ENCODE measurements at regions not wholly inside any gene's neighbourhood (a gene's known extent, or its start where the extent isn't known, plus 50 kb on each side); places are given as distances from the start of the nearest gene placed in this dataset.
"Not testable (repeated sequence)": the region's sequence is repeated elsewhere in the genome, so short reads cannot be mapped to it uniquely, and the experiment has no call there.

DNA sequence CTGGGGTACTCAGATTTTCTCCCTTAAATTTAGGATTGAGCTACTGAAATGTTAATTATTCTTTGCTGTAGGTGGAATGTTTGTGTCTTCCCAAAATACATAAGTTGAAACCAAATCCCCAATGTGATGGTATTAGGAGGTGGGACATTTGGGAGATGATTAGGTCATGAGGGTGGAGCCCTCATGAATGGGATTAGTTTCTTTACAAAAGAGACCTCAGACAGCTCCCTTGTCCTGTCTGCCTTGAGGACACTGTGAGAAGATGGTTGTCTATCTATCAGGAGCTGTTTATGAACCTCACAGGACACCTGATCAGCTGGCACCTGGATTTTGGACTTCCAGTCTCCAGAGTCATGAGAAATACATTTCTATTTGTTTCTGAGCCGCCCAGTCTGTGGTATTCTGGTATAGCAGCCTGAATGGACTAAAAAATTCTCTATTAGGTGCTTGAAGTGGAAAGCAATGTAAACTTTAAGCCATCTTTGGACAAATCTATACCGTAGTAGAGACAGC is 99.2 kb upstream of the UXS1 start:
- no peak for DNase-seq (ENCODE audit: low spot score)
- TF ChIP-seq, protein P1, sequence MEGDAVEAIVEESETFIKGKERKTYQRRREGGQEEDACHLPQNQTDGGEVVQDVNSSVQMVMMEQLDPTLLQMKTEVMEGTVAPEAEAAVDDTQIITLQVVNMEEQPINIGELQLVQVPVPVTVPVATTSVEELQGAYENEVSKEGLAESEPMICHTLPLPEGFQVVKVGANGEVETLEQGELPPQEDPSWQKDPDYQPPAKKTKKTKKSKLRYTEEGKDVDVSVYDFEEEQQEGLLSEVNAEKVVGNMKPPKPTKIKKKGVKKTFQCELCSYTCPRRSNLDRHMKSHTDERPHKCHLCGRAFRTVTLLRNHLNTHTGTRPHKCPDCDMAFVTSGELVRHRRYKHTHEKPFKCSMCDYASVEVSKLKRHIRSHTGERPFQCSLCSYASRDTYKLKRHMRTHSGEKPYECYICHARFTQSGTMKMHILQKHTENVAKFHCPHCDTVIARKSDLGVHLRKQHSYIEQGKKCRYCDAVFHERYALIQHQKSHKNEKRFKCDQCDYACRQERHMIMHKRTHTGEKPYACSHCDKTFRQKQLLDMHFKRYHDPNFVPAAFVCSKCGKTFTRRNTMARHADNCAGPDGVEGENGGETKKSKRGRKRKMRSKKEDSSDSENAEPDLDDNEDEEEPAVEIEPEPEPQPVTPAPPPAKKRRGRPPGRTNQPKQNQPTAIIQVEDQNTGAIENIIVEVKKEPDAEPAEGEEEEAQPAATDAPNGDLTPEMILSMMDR (IDR thresholded peaks at IDR 0.05) = no peak
- ATAC-seq (ENCODE audit: low FRiP score) = no peak

DNA sequence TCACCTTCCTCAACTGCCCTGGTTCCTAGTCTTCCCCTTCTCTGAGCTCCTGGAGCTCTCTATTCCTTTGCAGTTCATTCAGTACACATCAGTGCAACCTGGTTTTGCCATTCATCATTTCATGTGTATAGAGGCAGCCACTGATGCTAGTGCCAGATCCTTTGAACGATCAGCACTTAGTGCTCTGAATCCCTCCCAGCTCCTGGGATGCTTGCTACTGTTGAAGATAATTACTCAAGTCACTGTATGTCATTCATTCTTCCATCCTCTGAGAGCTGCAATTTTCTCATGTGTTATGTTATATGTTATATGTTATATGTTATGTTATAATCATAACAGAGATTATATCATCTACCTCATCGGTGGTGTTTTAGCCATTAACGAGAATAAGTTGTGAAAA is 98.5 kb upstream of the UXS1 start:
- TF ChIP-seq, protein P1 (IDR thresholded peaks at IDR 0.05) = no peak
- no peak for DNase-seq (ENCODE audit: low spot score)

DNA sequence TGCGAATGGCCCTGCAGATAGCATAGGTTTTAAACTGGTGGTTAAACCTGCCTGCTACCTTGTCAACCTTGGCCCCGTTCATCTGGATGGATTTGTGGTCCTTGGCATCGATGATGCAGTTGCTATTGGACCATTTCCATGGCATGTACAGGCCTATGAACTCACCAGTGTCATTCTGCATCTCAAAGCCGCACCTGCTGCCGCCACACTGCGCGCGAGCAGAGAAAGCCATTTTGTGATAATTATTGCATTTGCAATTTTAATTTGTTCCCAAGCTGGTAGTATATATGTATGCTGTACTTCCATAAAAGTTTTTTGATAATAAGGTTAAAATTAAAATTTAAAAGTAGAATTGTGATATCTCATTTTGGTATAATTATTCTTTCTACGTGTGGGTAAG is 94.8 kb upstream of the UXS1 start:
- ATAC-seq (ENCODE audit: low FRiP score) (no peak), DNase-seq (ENCODE audit: low spot score) (no peak)
- TF ChIP-seq, protein P1 (IDR thresholded peaks at IDR 0.05) = no peak

More for the DNA sequence above, 98.5 kb upstream of the UXS1 start:
- ATAC-seq (ENCODE audit: low FRiP score) = no peak

DNA sequence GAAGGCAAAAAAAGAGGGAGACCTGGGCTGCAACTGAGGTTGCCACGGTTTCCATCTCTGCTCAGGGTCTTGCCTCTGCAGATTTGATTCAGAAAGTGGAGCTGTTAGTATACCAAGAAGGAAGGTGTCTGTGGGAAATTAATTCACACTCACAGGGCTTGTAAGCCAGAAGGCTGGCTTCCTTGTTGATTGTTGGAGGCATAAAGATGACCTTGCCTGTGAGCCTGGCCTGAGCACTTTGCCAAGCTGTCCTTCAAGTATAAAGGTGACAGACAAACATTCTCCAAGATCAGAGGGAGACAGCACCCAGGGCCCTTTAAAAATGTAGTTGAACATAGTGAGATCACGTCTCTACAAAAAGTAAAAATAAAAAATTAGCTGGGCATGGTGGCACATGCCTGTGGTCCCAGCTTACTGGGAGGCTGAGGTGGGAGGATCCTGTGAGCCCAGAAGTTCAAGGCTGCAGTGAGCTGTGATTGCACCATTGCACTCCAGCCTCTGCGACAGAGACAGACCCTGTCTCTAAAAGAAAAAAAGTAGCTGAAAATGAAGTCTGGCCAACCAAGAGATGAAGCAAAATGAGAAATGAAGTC is 91.2 kb upstream of the UXS1 start:
- DNase-seq (ENCODE audit: low spot score) = no peak
- TF ChIP-seq, protein P1 (IDR thresholded peaks at IDR 0.05) = no peak
- ATAC-seq (ENCODE audit: low FRiP score) = no peak

DNA sequence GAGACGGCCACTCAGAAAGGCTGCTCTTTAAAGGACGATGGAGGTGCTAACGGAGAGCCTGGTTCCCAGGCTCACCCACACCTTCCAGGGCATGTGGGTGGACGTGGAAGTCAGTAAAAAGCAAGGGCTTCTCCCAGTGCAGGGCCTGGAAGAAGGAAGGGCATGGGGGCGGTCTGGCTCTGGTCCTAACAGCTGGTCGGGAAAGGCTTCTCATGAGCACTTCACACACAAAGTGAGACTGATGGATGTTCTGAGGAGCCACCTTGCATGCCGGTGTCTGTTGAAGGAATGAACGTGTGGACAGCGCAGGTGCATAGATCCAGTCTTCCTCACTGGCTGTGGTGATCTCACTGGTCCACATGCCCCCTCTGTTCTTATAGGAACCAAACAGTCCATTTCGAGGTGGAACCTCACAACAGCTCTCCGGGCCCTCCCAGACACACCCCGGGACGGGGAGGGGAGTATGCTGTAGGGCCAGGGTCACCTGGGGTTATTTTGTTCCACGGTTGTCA is 90.6 kb upstream of the UXS1 start:
- no peak for ATAC-seq (ENCODE audit: low FRiP score)

DNA sequence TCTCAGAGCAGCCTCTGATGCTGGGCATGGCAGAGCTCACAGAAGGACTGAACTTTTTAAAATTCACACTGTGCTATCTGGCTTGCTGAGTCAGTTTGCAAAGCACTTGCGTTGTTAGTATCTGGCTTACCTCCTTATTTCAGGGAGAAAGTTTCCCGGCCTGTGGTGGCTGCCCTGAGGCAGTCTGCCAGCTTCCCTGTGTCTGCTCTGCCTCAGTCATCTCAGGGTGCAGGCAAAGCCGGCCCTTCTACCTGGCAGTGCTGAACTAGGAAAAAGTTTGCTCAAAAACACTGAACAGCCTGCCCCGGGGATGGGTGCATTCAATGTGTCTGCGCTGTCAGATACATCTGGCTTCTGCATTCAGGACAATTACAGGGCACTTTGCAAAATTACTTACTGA is 90.2 kb upstream of the UXS1 start:
- TF ChIP-seq, protein P1 (IDR thresholded peaks at IDR 0.05) = no peak
- no peak for DNase-seq (ENCODE audit: low spot score)
- ATAC-seq (ENCODE audit: low FRiP score) = no peak

More for the DNA sequence above, 90.6 kb upstream of the UXS1 start:
- TF ChIP-seq, protein P1 (IDR thresholded peaks at IDR 0.05) = no peak
- DNase-seq (ENCODE audit: low spot score) = no peak

DNA sequence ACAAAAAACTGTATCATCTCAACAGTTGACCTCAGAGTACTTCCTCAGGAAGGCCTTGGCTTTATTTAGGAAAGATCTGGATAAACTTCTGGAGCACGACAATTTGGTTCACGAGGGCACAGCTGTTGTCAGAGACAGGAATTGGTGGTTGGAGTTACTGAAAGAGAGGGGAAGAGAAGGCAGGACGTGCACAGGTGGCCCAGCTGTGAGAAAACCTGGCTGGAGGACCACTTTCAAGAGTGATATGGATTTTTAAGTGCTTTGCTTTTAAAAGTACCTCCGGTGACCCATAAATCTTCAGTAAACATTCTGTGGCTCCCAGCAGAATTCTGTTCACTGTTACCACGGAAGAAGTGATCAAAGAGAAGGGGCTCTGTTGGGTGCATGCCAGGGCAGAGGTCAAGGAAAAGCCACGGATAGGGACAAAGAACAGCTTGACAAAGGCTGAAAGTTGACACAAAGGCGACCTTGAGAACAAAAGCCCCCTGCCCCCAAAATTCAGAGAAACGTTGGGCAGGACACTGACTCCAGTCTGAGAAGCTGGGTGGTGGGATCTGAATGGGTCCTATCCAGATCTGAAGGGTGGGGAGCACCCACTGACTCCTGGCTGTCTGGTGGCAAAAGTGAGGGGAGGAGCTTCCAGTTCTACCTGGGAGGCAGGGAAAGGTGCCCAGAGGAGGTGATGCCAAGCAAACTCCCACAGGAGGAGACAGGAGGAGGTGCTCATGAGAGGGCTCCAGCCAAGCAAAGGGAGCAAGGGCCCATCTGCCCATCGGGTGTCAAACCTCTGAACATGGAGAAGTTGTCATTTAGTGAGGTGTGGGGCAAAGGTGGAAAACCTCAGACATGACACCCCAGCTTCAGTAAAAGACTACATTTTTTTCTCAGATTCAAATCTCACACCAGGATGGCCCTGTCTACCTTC is 89.4 kb upstream of the UXS1 start:
- not testable (repeated sequence) for DNase-seq (ENCODE audit: low spot score); ATAC-seq (ENCODE audit: low FRiP score)
